ENCODE measurements at regions not wholly inside any gene's neighbourhood (a gene's known extent, or its start where the extent isn't known, plus 50 kb on each side); places are given as distances from the start of the nearest gene placed in this dataset.

DNA sequence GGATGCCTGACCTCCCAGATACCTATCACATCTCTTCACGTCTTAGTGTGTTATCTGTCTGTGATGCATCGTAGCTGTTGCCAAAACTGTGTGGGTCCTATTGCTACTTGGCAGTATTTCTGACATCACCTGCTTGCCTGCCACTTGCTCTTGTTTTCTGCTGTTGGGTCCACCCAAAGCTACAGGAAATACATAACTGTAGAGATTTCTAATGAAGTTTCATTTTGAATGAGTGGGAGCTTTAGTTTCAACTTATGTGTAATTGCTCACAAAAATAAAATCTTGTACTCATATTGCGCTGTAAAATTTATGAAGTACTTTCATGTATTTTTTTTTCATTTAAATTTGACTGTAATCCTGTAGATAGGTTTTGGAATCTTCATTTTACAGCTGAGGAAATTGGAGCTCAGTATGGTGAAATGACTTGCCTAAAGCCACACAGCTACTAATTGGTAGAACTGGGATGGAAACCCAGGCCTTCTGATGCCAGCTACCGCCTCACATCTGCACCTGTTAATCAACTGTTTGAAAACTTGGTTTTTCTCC lies 113.6 kb upstream of the MAN1A1 start:
- Mint-ChIP-seq H3K36me3 (no peaks in the 10 kb centered on the region), H3K27me3 (ENCODE audit: low read depth in 3 of 3) (peaks cover 0 to 4% (median 1%) of the 10 kb centered on the region in 3 donors), H3K27ac (no peak overlapping the region), H3K4me3 (no peak overlapping the region), H3K9me3 (peaks cover 0 to 15% (median 7%) of the 10 kb centered on the region in 7 donors), H3K4me1 (peaks cover 10% of the 10 kb centered on the region)
- no peak overlapping the region for H3K4me3 ChIP-seq (replicated peaks in 1 of 3; ENCODE audit: low read depth in 2 of 3, low read length in 3 of 3)
- no peak overlapping the region for H2AFZ ChIP-seq (ENCODE audit: insufficient read depth, low read depth, low read length, poor library complexity, severe bottlenecking)
- no peak overlapping the region for H3K9ac ChIP-seq (ENCODE audit: insufficient read depth, low read length, poor library complexity, severe bottlenecking)
- peaks cover 0 to 3% of the 10 kb centered on the region in 2 donors for H3K9me3 ChIP-seq (replicated peaks in 1 of 2; ENCODE audit: control insufficient read depth in 1 of 2, insufficient read depth in 1 of 2, low read length in 2 of 2)
- H3K27ac ChIP-seq (ENCODE audit: low read depth in 1 of 2, low read length in 2 of 2): no peak overlapping the region
- TF ChIP-seq, protein P1, sequence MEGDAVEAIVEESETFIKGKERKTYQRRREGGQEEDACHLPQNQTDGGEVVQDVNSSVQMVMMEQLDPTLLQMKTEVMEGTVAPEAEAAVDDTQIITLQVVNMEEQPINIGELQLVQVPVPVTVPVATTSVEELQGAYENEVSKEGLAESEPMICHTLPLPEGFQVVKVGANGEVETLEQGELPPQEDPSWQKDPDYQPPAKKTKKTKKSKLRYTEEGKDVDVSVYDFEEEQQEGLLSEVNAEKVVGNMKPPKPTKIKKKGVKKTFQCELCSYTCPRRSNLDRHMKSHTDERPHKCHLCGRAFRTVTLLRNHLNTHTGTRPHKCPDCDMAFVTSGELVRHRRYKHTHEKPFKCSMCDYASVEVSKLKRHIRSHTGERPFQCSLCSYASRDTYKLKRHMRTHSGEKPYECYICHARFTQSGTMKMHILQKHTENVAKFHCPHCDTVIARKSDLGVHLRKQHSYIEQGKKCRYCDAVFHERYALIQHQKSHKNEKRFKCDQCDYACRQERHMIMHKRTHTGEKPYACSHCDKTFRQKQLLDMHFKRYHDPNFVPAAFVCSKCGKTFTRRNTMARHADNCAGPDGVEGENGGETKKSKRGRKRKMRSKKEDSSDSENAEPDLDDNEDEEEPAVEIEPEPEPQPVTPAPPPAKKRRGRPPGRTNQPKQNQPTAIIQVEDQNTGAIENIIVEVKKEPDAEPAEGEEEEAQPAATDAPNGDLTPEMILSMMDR (IDR thresholded peaks at IDR 0.05): no peak
- no peak for DNase-seq
- no peaks in the 10 kb centered on the region for H4K20me1 ChIP-seq (ENCODE audit: insufficient read depth, low read length)
- intact Hi-C loops (cut with micrococcal nuclease): no loop called here
- H3K36me3 ChIP-seq (replicated peaks in 1 of 2; ENCODE audit: control insufficient read depth in 1 of 2, insufficient read depth in 2 of 2, low read length in 2 of 2): no peaks in the 10 kb centered on the region
- no peak overlapping the region for H3K4me2 ChIP-seq (replicated peaks; ENCODE audit: extremely low read depth, low read length, poor library complexity, severe bottlenecking)
- H3K27me3 ChIP-seq (ENCODE audit: control insufficient read depth in 2 of 2, insufficient read depth in 2 of 2, low read length in 2 of 2): no peaks in the 10 kb centered on the region
- no peaks in the 10 kb centered on the region for H3K4me1 ChIP-seq (ENCODE audit: control insufficient read depth in 1 of 2, insufficient read depth in 2 of 2, low read length in 2 of 2)
- no peaks in the 10 kb centered on the region for H3K79me2 ChIP-seq (ENCODE audit: insufficient read depth, low read length)
- 100% methylated on average over 2 of the region's 4 CpGs for WGBS (ENCODE audit: insufficient coverage)

DNA sequence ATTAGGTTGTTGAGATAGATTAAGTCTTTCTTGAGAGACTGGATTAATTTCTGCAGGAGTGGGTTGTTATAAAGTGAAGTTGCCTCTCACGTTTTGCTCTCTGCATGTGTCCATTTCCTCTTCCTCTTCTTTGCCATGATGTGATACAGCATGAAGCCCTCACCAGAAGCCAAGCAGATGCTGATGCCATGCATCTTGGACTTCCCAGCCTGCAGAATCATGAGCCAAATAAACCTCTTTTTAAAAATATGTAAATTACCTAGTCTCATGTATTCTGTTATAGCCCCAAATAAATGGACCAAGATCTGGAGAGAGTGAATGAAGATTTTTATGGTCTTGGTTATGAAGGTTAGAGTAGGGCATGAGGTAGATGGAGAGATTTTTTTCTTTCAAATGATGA lies 111.6 kb upstream of the MAN1A1 start:
- H3K4me3 Mint-ChIP-seq: no peak overlapping the region
- TF ChIP-seq, protein P1 (IDR thresholded peaks at IDR 0.05): no peak

More for the DNA sequence above, 111.6 kb upstream of the MAN1A1 start:
- no peaks in the 10 kb centered on the region for H4K20me1 ChIP-seq (ENCODE audit: insufficient read depth, low read length)
- H3K9ac ChIP-seq (ENCODE audit: insufficient read depth, low read length, poor library complexity, severe bottlenecking): no peak overlapping the region
- no peak overlapping the region for H2AFZ ChIP-seq (ENCODE audit: insufficient read depth, low read depth, low read length, poor library complexity, severe bottlenecking)
- no peaks in the 10 kb centered on the region for H3K79me2 ChIP-seq (ENCODE audit: insufficient read depth, low read length)
- Mint-ChIP-seq H3K36me3 (no peaks in the 10 kb centered on the region), H3K27me3 (ENCODE audit: low read depth in 3 of 3) (peaks cover 0 to 4% (median 1%) of the 10 kb centered on the region in 3 donors), H3K9me3 (peaks cover 0 to 15% (median 7%) of the 10 kb centered on the region in 7 donors), H3K27ac (no peak overlapping the region), H3K4me1 (peaks cover 3% of the 10 kb centered on the region)
- no CpG with 5 or more reads among the region's 1 CpG for WGBS (ENCODE audit: insufficient coverage)
- no peak for DNase-seq
- H3K27ac ChIP-seq (ENCODE audit: low read depth in 1 of 2, low read length in 2 of 2): no peak overlapping the region
- H3K9me3 ChIP-seq (replicated peaks in 1 of 2; ENCODE audit: control insufficient read depth in 1 of 2, insufficient read depth in 1 of 2, low read length in 2 of 2): peaks cover 0 to 3% of the 10 kb centered on the region in 2 donors
- no peaks in the 10 kb centered on the region for H3K36me3 ChIP-seq (replicated peaks in 1 of 2; ENCODE audit: control insufficient read depth in 1 of 2, insufficient read depth in 2 of 2, low read length in 2 of 2)
- no peaks in the 10 kb centered on the region for H3K27me3 ChIP-seq (ENCODE audit: control insufficient read depth in 2 of 2, insufficient read depth in 2 of 2, low read length in 2 of 2)
- H3K4me3 ChIP-seq (replicated peaks in 1 of 3; ENCODE audit: low read depth in 2 of 3, low read length in 3 of 3): no peak overlapping the region
- H3K4me2 ChIP-seq (replicated peaks; ENCODE audit: extremely low read depth, low read length, poor library complexity, severe bottlenecking): no peak overlapping the region
- H3K4me1 ChIP-seq (ENCODE audit: control insufficient read depth in 1 of 2, insufficient read depth in 2 of 2, low read length in 2 of 2): no peaks in the 10 kb centered on the region
- intact Hi-C loops (cut with micrococcal nuclease): no loop called here
